GM20000 (cell line): ENCODE measurements at regions not wholly inside any gene's neighbourhood (a gene's known extent, or its start where the extent isn't known, plus 50 kb on each side); places are given as distances from the start of the nearest gene placed in this dataset.
"Not testable (repeated sequence)": the region's sequence is repeated elsewhere in the genome, so short reads cannot be mapped to it uniquely, and the experiment has no call there.

ENCODE experiments used
- DNase-seq: peaks from one replicate; pipeline ENCODE4 v3.0.0; 2012; ENCODE audit warnings: low spot score
- CTCF ChIP-seq: IDR thresholded peaks from 2 replicates; pipeline ENCODE4 v1.5.1; 2012; ENCODE audit warnings: mild to moderate bottlenecking, control low read depth; ENCODE audit errors: extremely low read depth, missing control alignments

GRCh38 chr10:77740396-77740795 is 102.8 kb upstream of the KCNMA1 start:
- not testable (repeated sequence) for DNase-seq

GRCh38 chr10:77738496-77739158 is 101.0 kb upstream of the KCNMA1 start:
- no peak for TF ChIP-seq CTCF
- DNase-seq: no peak

GRCh38 chr10:77737608-77738007 is 100.0 kb upstream of the KCNMA1 start:
- no peak for DNase-seq
- no peak for TF ChIP-seq CTCF

GRCh38 chr10:77735136-77735535 is 97.5 kb upstream of the KCNMA1 start:
- not testable (repeated sequence) for DNase-seq

GRCh38 chr10:77732213-77733003 is 94.8 kb upstream of the KCNMA1 start:
- DNase-seq: no peak
- TF ChIP-seq CTCF: no peak

GRCh38 chr10:77727481-77727880 is 89.9 kb upstream of the KCNMA1 start:
- no peak for TF ChIP-seq CTCF
- DNase-seq: no peak

GRCh38 chr10:77726732-77727131 is 89.1 kb upstream of the KCNMA1 start:
- no peak for DNase-seq
- no peak for TF ChIP-seq CTCF

GRCh38 chr10:77726301-77726700 is 88.7 kb upstream of the KCNMA1 start:
- no peak for DNase-seq
- no peak for TF ChIP-seq CTCF
